Lung (tissue), 11 donors: ENCODE measurements at regions not wholly inside any gene's neighbourhood (a gene's known extent, or its start where the extent isn't known, plus 50 kb on each side); places are given as distances from the start of the nearest gene placed in this dataset.

Experiments
- ATAC-seq: fragments of 200-7000 bp; cut with Tn5 transposase; one replicate; pipeline ENCODE4 v1.9.1; 2020; ENCODE audit warnings: moderate number of reproducible peaks; ENCODE audit not compliant: insufficient read depth, low FRiP score
- DNase-seq, 3 donors: peaks; one replicate each; pipeline ENCODE4 v3.0.0-alpha.2; 2013 to 2017
- H3K27ac ChIP-seq, 2 donors: one replicate each; pipeline ENCODE4 v1.5.1; 2013; ENCODE audit warnings: mild to moderate bottlenecking in 2 of 2, moderate library complexity in 2 of 2, control low read depth in 1 of 2, inconsistent platforms in 1 of 2, low read depth in 1 of 2, low read length in 1 of 2
- H3K27me3 ChIP-seq, 3 donors: one replicate each; pipeline ENCODE4 v1.5.1; 2013; ENCODE audit warnings: low read length in 2 of 3; ENCODE audit not compliant: control insufficient read depth in 3 of 3, insufficient read depth in 3 of 3
- H3K36me3 ChIP-seq, 4 donors: one replicate each; pipeline ENCODE4 v1.5.1; 2013; ENCODE audit warnings: low read length in 4 of 4, mild to moderate bottlenecking in 1 of 4, moderate library complexity in 1 of 4; ENCODE audit not compliant: control insufficient read depth in 4 of 4, insufficient read depth in 4 of 4
- H3K4me1 ChIP-seq, 5 donors: one replicate each; pipeline ENCODE4 v1.5.1; 2013; ENCODE audit warnings: low read length in 5 of 5, mild to moderate bottlenecking in 2 of 5, moderate library complexity in 1 of 5; ENCODE audit not compliant: control insufficient read depth in 5 of 5, insufficient read depth in 5 of 5
- H3K4me3 ChIP-seq: one replicate; pipeline ENCODE4 v1.5.1; 2013; ENCODE audit warnings: mild to moderate bottlenecking, control low read depth, moderate library complexity
- H3K9ac ChIP-seq, 2 donors: one replicate each; pipeline ENCODE4 v1.5.1; 2013; ENCODE audit warnings: low read length in 2 of 2, control low read depth in 1 of 2; ENCODE audit not compliant: insufficient read depth in 1 of 2
- H3K9me3 ChIP-seq, 4 donors: one replicate each; pipeline ENCODE4 v1.5.1; 2013; ENCODE audit warnings: low read length in 3 of 4, mild to moderate bottlenecking in 1 of 4, moderate library complexity in 1 of 4; ENCODE audit not compliant: control insufficient read depth in 4 of 4, insufficient read depth in 3 of 4
- CTCF ChIP-seq: IDR thresholded peaks from 2 replicates; pipeline ENCODE4 v1.5.1; 2012; ENCODE audit warnings: mild to moderate bottlenecking; ENCODE audit errors: control extremely low read depth, extremely low read depth
- WGBS, 2 donors: extraction: QIAGEN DNeasy Blood & Tissue Kit; methylation state at CpG; one replicate each; pipeline ENCODE4 v1.1.7; 2013; 5-methylcytosine and 5-hydroxymethylcytosine counted together
- donor health status: control.
- donor health status: control.
- donor health status: Bipolar disorder and iron deficiency.
- donor health status: healthy.
- donor health status: DM: yes; HTN: yes; CAD: no.

- no peak for TF ChIP-seq CTCF
- no peak for ATAC-seq
- 48 to 68% methylated on average over 1 of the region's 1 CpG for WGBS, 2 donors
- no peak for DNase-seq
- Histone ChIP-seq H3K9ac (no peak overlapping the region), H3K27me3 (no peaks in the 10 kb centered on the region), H3K27ac (no peak overlapping the region), H3K4me1 (no peaks in the 10 kb centered on the region), H3K4me3 (no peak overlapping the region), H3K36me3 (no peaks in the 10 kb centered on the region), H3K9me3 (peaks cover 0 to 3% (median 0%) of the 10 kb centered on the region in 4 donors)
Observed at GRCh38 chrX:1873671-1874070, 258.8 kb downstream of the ASMT start.

DNA sequence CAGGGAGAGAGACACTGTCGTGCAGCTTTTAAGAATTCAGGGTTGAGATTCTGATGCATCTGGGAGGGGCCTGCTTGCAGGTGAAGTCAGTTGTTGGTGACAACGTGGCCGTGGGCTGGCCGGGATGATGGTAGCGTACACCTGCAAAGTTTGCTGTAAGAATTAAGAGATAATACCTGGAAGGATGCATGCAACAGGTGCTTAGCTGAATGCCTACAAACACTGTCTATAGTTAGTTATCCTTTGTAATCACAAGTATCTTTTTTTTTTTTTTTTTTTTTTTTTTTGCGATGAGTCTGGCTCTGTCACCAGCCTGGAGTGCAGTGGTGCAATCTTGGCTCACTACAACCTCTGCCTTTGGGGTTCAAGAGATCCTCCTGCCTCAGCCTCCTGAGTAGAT is 259.6 kb downstream of the ASMT start:
- Histone ChIP-seq H3K27ac (no peak overlapping the region), H3K9me3 (peaks cover 0 to 3% (median 0%) of the 10 kb centered on the region in 4 donors), H3K4me1 (no peaks in the 10 kb centered on the region), H3K9ac (no peak overlapping the region), H3K36me3 (no peaks in the 10 kb centered on the region), H3K4me3 (no peak overlapping the region), H3K27me3 (no peaks in the 10 kb centered on the region)
- no peak for ATAC-seq
- no peak for DNase-seq
- no peak for TF ChIP-seq CTCF
- WGBS, 2 donors = 71 to 81% methylated on average over 6 of the region's 6 CpGs

DNA sequence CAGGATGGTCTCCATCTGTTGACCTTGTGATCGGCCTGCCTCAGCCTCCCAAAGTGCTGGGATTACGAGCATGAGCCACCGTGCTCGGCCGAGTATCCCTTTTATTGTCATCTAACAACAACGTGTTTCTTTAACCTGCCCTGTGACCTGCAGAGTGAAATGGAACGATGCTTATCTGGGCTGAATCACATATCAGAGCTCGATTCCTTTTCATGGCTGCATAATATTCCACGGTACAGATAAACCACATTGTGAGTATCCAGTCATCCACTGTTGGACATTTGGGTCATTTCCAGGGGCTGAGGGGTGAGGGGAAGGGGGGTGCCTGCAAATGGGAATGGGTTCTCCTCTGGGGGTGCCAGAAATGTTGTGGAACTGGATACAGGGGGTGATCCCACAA is 260.0 kb downstream of the ASMT start:
- WGBS, 2 donors = 93% methylated on average over 9 of the region's 9 CpGs
- DNase-seq = no peak
- no peaks in the 10 kb centered on the region for H3K27me3 ChIP-seq
- H3K9me3 ChIP-seq = peaks cover 0 to 3% (median 0%) of the 10 kb centered on the region in 4 donors
- no peaks in the 10 kb centered on the region for H3K4me1 ChIP-seq
- no peak for TF ChIP-seq CTCF
- no peak for ATAC-seq
- H3K9ac ChIP-seq = no peak overlapping the region
- no peak overlapping the region for H3K4me3 ChIP-seq
- no peak overlapping the region for H3K27ac ChIP-seq
- H3K36me3 ChIP-seq = no peaks in the 10 kb centered on the region

DNA sequence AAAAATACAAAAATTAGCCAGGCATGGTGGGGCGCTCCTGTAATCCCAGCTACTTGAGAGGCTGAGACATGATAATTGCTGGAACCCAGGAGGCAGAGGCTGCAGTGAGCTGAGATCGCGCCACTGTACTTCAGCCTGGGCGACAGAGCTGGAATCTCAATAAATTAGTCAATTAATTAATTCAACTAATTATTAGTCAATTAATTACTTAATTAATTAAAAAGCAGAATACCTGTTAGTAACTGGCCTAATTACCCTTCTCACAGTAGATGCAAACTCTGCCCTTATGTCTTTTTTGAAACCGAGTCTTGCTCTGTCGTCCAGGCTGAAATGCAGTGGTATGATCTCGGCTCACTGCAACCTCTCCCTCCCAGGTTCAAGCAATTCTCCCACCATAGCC is 261.2 kb downstream of the ASMT start:
- Histone ChIP-seq H3K9ac (no peak overlapping the region), H3K4me3 (no peak overlapping the region), H3K27me3 (no peaks in the 10 kb centered on the region), H3K27ac (no peak overlapping the region), H3K36me3 (no peaks in the 10 kb centered on the region), H3K9me3 (peaks cover 0 to 3% (median 0%) of the 10 kb centered on the region in 4 donors), H3K4me1 (no peaks in the 10 kb centered on the region)
- ATAC-seq = no peak
- TF ChIP-seq CTCF = no peak
- DNase-seq = no peak
- 95 to 96% methylated on average over 7 of the region's 7 CpGs for WGBS, 2 donors
